ENCODE measurements at regions not wholly inside any gene's neighbourhood (a gene's known extent, or its start where the extent isn't known, plus 50 kb on each side); places are given as distances from the start of the nearest gene placed in this dataset.

DNA sequence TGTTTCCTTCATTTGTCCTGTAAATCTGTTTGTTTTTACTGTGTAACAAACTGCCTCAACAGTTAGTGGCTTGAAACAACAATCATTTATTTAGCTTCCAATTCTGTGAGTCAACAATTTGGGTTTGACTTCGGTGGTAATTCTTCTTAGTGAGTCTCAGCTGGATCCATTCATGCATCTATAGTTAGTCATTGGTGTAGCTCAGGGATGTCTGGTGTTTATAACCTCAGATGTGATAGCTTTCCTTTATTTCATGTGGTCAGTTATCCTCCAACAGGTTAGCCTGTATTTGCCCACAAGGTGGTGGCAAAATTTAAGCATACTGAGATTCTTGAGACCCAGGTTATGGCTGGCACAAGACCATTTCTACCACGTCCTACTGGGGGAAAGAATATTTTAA is 1267.2 kb downstream of the RAPGEF2 start:
- TF ChIP-seq, protein P1, sequence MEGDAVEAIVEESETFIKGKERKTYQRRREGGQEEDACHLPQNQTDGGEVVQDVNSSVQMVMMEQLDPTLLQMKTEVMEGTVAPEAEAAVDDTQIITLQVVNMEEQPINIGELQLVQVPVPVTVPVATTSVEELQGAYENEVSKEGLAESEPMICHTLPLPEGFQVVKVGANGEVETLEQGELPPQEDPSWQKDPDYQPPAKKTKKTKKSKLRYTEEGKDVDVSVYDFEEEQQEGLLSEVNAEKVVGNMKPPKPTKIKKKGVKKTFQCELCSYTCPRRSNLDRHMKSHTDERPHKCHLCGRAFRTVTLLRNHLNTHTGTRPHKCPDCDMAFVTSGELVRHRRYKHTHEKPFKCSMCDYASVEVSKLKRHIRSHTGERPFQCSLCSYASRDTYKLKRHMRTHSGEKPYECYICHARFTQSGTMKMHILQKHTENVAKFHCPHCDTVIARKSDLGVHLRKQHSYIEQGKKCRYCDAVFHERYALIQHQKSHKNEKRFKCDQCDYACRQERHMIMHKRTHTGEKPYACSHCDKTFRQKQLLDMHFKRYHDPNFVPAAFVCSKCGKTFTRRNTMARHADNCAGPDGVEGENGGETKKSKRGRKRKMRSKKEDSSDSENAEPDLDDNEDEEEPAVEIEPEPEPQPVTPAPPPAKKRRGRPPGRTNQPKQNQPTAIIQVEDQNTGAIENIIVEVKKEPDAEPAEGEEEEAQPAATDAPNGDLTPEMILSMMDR (conservative IDR thresholded peaks at IDR 0.05; ENCODE audit: low read depth, low read length), result no peak
- TF ChIP-seq EZH2 (IDR thresholded peaks at IDR 0.05; ENCODE audit: borderline replicate concordance, low read depth, low read length, poor library complexity, severe bottlenecking), result no peak

Measured in A673 (cell line).